ENCODE measurements at regions not wholly inside any gene's neighbourhood (a gene's known extent, or its start where the extent isn't known, plus 50 kb on each side); places are given as distances from the start of the nearest gene placed in this dataset.

GRCh38 chr4:138092060-138092459 lies 150.1 kb downstream of the SLC7A11 start:
- DNase-seq (ENCODE audit: extremely low spot score) = no peak
- Histone ChIP-seq H3K4me3 (ENCODE audit: low read depth, low read length) (no peak overlapping the region), H3K4me1 (ENCODE audit: insufficient read depth) (no peaks in the 10 kb centered on the region), H3K27ac (ENCODE audit: low read depth) (no peak overlapping the region), H3K36me3 (ENCODE audit: insufficient read depth) (no peaks in the 10 kb centered on the region)
- WGBS = 94% methylated on average over 6 of the region's 6 CpGs

GRCh38 chr4:138090918-138091676 lies 151.1 kb downstream of the SLC7A11 start:
- WGBS = 58% methylated on average over 5 of the region's 5 CpGs
- Histone ChIP-seq H3K27ac (ENCODE audit: low read depth) (no peak overlapping the region), H3K4me1 (ENCODE audit: insufficient read depth) (no peaks in the 10 kb centered on the region), H3K36me3 (ENCODE audit: insufficient read depth) (no peaks in the 10 kb centered on the region), H3K4me3 (ENCODE audit: low read depth, low read length) (no peak overlapping the region)
- no peak for DNase-seq (ENCODE audit: extremely low spot score)

GRCh38 chr4:138090150-138090917 lies 151.8 kb downstream of the SLC7A11 start:
- DNase-seq (ENCODE audit: extremely low spot score) = peak; percentile 79
- no peaks in the 10 kb centered on the region for H3K4me1 ChIP-seq (ENCODE audit: insufficient read depth)
- no peak overlapping the region for H3K27ac ChIP-seq (ENCODE audit: low read depth)
- 21% methylated on average over 17 of the region's 17 CpGs for WGBS
- H3K36me3 ChIP-seq (ENCODE audit: insufficient read depth) = no peaks in the 10 kb centered on the region
- H3K4me3 ChIP-seq (ENCODE audit: low read depth, low read length) = no peak overlapping the region

- no peak overlapping the region for H3K4me3 ChIP-seq (ENCODE audit: low read depth, low read length)
- 98% methylated on average over 67 of the region's 67 CpGs for WGBS
- H3K36me3 ChIP-seq (ENCODE audit: insufficient read depth) = no peaks in the 10 kb centered on the region
- no peak overlapping the region for H3K27ac ChIP-seq (ENCODE audit: low read depth)
- no peaks in the 10 kb centered on the region for H3K4me1 ChIP-seq (ENCODE audit: insufficient read depth)
- DNase-seq (ENCODE audit: extremely low spot score) = no peak
Observed at GRCh38 chr4:138088449-138089208, 153.5 kb downstream of the SLC7A11 start.

- Histone ChIP-seq H3K36me3 (ENCODE audit: insufficient read depth) (no peaks in the 10 kb centered on the region), H3K4me1 (ENCODE audit: insufficient read depth) (no peaks in the 10 kb centered on the region), H3K27ac (ENCODE audit: low read depth) (no peak overlapping the region), H3K4me3 (ENCODE audit: low read depth, low read length) (no peak overlapping the region)
- DNase-seq (ENCODE audit: extremely low spot score) = no peak
- 44% methylated on average over 4 of the region's 4 CpGs for WGBS
Observed at GRCh38 chr4:138087066-138087719, 155.0 kb downstream of the SLC7A11 start.

- DNase-seq (ENCODE audit: extremely low spot score) = no peak
- H3K4me1 ChIP-seq (ENCODE audit: insufficient read depth) = no peaks in the 10 kb centered on the region
- no peak overlapping the region for H3K27ac ChIP-seq (ENCODE audit: low read depth)
- WGBS = 31% methylated on average over 1 of the region's 1 CpG
- H3K36me3 ChIP-seq (ENCODE audit: insufficient read depth) = no peaks in the 10 kb centered on the region
- no peak overlapping the region for H3K4me3 ChIP-seq (ENCODE audit: low read depth, low read length)
Observed at GRCh38 chr4:138086611-138087041, 155.5 kb downstream of the SLC7A11 start.

GRCh38 chr4:138085736-138086305 lies 156.3 kb downstream of the SLC7A11 start:
- Histone ChIP-seq H3K4me1 (ENCODE audit: insufficient read depth) (no peaks in the 10 kb centered on the region), H3K4me3 (ENCODE audit: low read depth, low read length) (no peak overlapping the region), H3K36me3 (ENCODE audit: insufficient read depth) (no peaks in the 10 kb centered on the region), H3K27ac (ENCODE audit: low read depth) (no peak overlapping the region)
- no peak for DNase-seq (ENCODE audit: extremely low spot score)
- WGBS = 61% methylated on average over 5 of the region's 5 CpGs

GRCh38 chr4:138078751-138079520 lies 163.2 kb downstream of the SLC7A11 start:
- no peak overlapping the region for H3K27ac ChIP-seq (ENCODE audit: low read depth)
- H3K36me3 ChIP-seq (ENCODE audit: insufficient read depth) = no peaks in the 10 kb centered on the region
- WGBS = 62% methylated on average over 4 of the region's 4 CpGs
- no peak for DNase-seq (ENCODE audit: extremely low spot score)
- no peak overlapping the region for H3K4me3 ChIP-seq (ENCODE audit: low read depth, low read length)
- H3K4me1 ChIP-seq (ENCODE audit: insufficient read depth) = no peaks in the 10 kb centered on the region

- 54% methylated on average over 2 of the region's 2 CpGs for WGBS
- Histone ChIP-seq H3K36me3 (ENCODE audit: insufficient read depth) (no peaks in the 10 kb centered on the region), H3K4me1 (ENCODE audit: insufficient read depth) (no peaks in the 10 kb centered on the region), H3K4me3 (ENCODE audit: low read depth, low read length) (no peak overlapping the region), H3K27ac (ENCODE audit: low read depth) (no peak overlapping the region)
- DNase-seq (ENCODE audit: extremely low spot score) = no peak
Observed at GRCh38 chr4:138078253-138078652, 163.9 kb downstream of the SLC7A11 start.

- 91% methylated on average over 1 of the region's 1 CpG for WGBS
- Histone ChIP-seq H3K4me1 (ENCODE audit: insufficient read depth) (no peaks in the 10 kb centered on the region), H3K4me3 (ENCODE audit: low read depth, low read length) (no peak overlapping the region), H3K27ac (ENCODE audit: low read depth) (no peak overlapping the region), H3K36me3 (ENCODE audit: insufficient read depth) (no peaks in the 10 kb centered on the region)
- DNase-seq (ENCODE audit: extremely low spot score) = no peak
Observed at GRCh38 chr4:138076561-138076960, 165.6 kb downstream of the SLC7A11 start.

GRCh38 chr4:138070816-138071215 lies 171.3 kb downstream of the SLC7A11 start:
- H3K4me3 ChIP-seq (ENCODE audit: low read depth, low read length) = no peak overlapping the region
- no peaks in the 10 kb centered on the region for H3K36me3 ChIP-seq (ENCODE audit: insufficient read depth)
- 88% methylated on average over 2 of the region's 2 CpGs for WGBS
- no peak overlapping the region for H3K27ac ChIP-seq (ENCODE audit: low read depth)
- H3K4me1 ChIP-seq (ENCODE audit: insufficient read depth) = no peaks in the 10 kb centered on the region
- DNase-seq (ENCODE audit: extremely low spot score) = no peak

GRCh38 chr4:138063581-138063980 lies 178.6 kb downstream of the SLC7A11 start:
- no peaks in the 10 kb centered on the region for H3K36me3 ChIP-seq (ENCODE audit: insufficient read depth)
- H3K4me1 ChIP-seq (ENCODE audit: insufficient read depth) = no peaks in the 10 kb centered on the region
- DNase-seq (ENCODE audit: extremely low spot score) = no peak
- H3K27ac ChIP-seq (ENCODE audit: low read depth) = no peak overlapping the region
- H3K4me3 ChIP-seq (ENCODE audit: low read depth, low read length) = no peak overlapping the region
- WGBS = 96% methylated on average over 3 of the region's 3 CpGs
